ENCODE measurements at regions not wholly inside any gene's neighbourhood (a gene's known extent, or its start where the extent isn't known, plus 50 kb on each side); places are given as distances from the start of the nearest gene placed in this dataset.
"Not testable (repeated sequence)": the region's sequence is repeated elsewhere in the genome, so short reads cannot be mapped to it uniquely, and the experiment has no call there.

DNA sequence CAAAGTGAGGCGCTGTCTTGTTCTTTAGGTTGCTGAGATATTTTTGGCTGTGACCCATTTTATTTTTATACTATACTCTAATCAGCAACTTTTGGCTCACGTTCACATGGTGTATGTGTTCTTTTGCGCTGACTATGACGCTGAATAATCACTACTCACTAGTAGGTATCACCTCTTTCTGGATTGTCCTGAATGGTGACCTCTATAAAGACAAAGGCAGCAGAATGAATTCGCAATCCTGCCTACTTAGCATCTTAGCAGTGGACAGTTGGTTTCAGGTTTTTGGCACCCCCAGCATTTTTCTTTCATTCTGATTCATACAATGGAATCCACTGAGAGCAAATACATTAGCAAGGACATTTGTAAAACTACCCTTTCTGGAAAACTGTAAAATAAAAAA lies 351.3 kb downstream of the JRKL start:
- CTCF ChIA-PET, result no interaction called here
- no TSS peak for BruUV-seq (replicated peaks)

DNA sequence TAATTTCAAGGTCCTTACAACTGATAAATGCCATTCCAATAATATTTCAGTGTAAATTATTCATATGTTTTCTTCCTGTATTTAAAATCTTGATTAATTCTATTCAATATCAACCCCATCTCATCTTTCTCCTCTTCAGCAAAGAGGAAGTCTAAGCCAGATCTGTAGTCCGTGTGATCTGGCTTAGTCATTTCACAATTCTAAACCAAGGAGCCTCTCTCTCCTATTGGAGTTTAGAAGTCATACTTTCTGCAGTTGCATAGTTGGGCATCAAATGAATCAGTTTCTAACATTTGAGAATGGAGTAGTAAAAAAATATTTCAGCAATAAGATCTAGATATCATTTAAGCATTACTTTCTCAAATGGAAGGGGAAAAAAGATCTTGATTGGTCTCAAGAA lies 354.9 kb downstream of the JRKL start:
- DNase-seq, result no peak
- Mint-ChIP-seq H3K27me3 (ENCODE audit: insufficient read depth, unreplicated experiment) (no peaks in the 10 kb centered on the region), H3K9me3 (ENCODE audit: unreplicated experiment) (peaks cover 10% of the 10 kb centered on the region), H3K4me1 (ENCODE audit: low read depth, unreplicated experiment) (peaks cover 12% of the 10 kb centered on the region), H3K4me3 (ENCODE audit: unreplicated experiment) (no peak overlapping the region), H3K36me3 (ENCODE audit: insufficient read depth, unreplicated experiment) (no peaks in the 10 kb centered on the region), H3K27ac (ENCODE audit: unreplicated experiment) (no peak overlapping the region)
- ChIA-PET POLR2A (no interaction called here), CTCF (no interaction called here)
- BruUV-seq (replicated peaks), result no TSS peak
- Histone ChIP-seq H3K36me3 (ENCODE audit: control insufficient read depth, insufficient read depth, low read length) (no peaks in the 10 kb centered on the region), H3K4me3 (ENCODE audit: low read depth, low read length) (no peak overlapping the region), H3K4me1 (peaks cover 10% of the 10 kb centered on the region), H3K27me3 (replicated peaks; ENCODE audit: control insufficient read depth, insufficient read depth, low read length) (no peaks in the 10 kb centered on the region), H3K9me3 (peaks cover 11% of the 10 kb centered on the region)
- intact Hi-C loops (cut with micrococcal nuclease; ENCODE audit: unreplicated experiment), result no loop called here
- TF ChIP-seq, protein P1, sequence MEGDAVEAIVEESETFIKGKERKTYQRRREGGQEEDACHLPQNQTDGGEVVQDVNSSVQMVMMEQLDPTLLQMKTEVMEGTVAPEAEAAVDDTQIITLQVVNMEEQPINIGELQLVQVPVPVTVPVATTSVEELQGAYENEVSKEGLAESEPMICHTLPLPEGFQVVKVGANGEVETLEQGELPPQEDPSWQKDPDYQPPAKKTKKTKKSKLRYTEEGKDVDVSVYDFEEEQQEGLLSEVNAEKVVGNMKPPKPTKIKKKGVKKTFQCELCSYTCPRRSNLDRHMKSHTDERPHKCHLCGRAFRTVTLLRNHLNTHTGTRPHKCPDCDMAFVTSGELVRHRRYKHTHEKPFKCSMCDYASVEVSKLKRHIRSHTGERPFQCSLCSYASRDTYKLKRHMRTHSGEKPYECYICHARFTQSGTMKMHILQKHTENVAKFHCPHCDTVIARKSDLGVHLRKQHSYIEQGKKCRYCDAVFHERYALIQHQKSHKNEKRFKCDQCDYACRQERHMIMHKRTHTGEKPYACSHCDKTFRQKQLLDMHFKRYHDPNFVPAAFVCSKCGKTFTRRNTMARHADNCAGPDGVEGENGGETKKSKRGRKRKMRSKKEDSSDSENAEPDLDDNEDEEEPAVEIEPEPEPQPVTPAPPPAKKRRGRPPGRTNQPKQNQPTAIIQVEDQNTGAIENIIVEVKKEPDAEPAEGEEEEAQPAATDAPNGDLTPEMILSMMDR (IDR thresholded peaks at IDR 0.05; ENCODE audit: insufficient read depth in 1 of 2, low read depth in 1 of 2, low read length in 1 of 2, severe bottlenecking in 1 of 2, unreplicated experiment in 1 of 2), result no peak

More for the DNA sequence above, 351.3 kb downstream of the JRKL start:
- Histone ChIP-seq H3K4me3 (ENCODE audit: low read depth, low read length) (no peak overlapping the region), H3K27me3 (replicated peaks; ENCODE audit: control insufficient read depth, insufficient read depth, low read length) (no peaks in the 10 kb centered on the region), H3K9me3 (peaks cover 11% of the 10 kb centered on the region), H3K36me3 (ENCODE audit: control insufficient read depth, insufficient read depth, low read length) (no peaks in the 10 kb centered on the region), H3K4me1 (peaks cover 10% of the 10 kb centered on the region)
- TF ChIP-seq, protein P1 (IDR thresholded peaks at IDR 0.05; ENCODE audit: insufficient read depth in 1 of 2, low read depth in 1 of 2, low read length in 1 of 2, severe bottlenecking in 1 of 2, unreplicated experiment in 1 of 2), result no peak
- Mint-ChIP-seq H3K4me1 (ENCODE audit: low read depth, unreplicated experiment) (peaks cover 12% of the 10 kb centered on the region), H3K4me3 (ENCODE audit: unreplicated experiment) (no peak overlapping the region), H3K9me3 (ENCODE audit: unreplicated experiment) (peaks cover 10% of the 10 kb centered on the region), H3K27me3 (ENCODE audit: insufficient read depth, unreplicated experiment) (peaks cover 3% of the 10 kb centered on the region), H3K36me3 (ENCODE audit: insufficient read depth, unreplicated experiment) (no peaks in the 10 kb centered on the region), H3K27ac (ENCODE audit: unreplicated experiment) (no peak overlapping the region)
- no peak for DNase-seq
- intact Hi-C loops (cut with micrococcal nuclease; ENCODE audit: unreplicated experiment), result no loop called here
- POLR2A ChIA-PET, result no interaction called here

DNA sequence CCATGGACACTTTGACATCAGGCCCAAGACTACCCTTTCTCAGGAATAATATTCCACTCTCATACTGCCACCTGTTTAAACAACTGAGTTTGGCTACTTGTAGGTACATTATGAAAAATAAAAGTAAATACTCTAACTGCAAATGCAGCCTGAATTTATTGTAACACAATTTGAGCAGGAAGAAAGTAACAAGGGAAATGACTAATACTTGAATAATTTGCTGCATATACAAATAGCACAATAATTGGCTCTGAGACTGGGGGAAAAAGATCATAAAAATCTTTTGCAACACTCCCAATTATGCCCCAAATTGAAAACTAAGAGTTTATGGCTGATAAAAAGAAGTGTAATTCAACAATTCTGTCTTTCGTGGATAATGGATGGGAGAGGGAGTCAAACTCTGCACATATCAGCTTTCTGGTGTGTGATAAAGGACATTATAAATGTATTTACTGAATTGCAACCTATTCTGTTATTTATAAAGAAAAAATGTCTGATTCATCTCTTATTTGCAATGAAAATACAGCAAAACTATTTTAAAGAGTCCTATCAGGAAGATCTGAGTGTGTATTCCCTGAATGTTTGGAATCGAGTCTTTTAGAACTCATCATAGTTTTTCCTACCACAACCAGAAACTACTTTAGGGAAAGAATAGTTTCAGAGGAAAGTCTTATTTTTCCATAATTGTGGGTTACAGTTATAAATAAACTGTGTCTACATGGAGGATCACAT lies 359.0 kb downstream of the JRKL start:
- H3K4me3 Mint-ChIP-seq (ENCODE audit: unreplicated experiment), result no peak overlapping the region
- H3K36me3 Mint-ChIP-seq (ENCODE audit: insufficient read depth, unreplicated experiment), result no peaks in the 10 kb centered on the region
- Histone ChIP-seq H3K4me1 (no peaks in the 10 kb centered on the region), H3K4me3 (ENCODE audit: low read depth, low read length) (no peak overlapping the region), H3K27me3 (replicated peaks; ENCODE audit: control insufficient read depth, insufficient read depth, low read length) (no peaks in the 10 kb centered on the region), H3K36me3 (ENCODE audit: control insufficient read depth, insufficient read depth, low read length) (no peaks in the 10 kb centered on the region), H3K9me3 (peaks cover 5% of the 10 kb centered on the region; the same call in 1 of the 2 replicates)
- no peak overlapping the region for H3K27ac Mint-ChIP-seq (ENCODE audit: unreplicated experiment)
- ChIA-PET CTCF (no interaction called here), POLR2A (no interaction called here)
- no peaks in the 10 kb centered on the region for H3K27me3 Mint-ChIP-seq (ENCODE audit: insufficient read depth, unreplicated experiment)
- no peak for DNase-seq
- no peaks in the 10 kb centered on the region for H3K9me3 Mint-ChIP-seq (ENCODE audit: unreplicated experiment)
- BruUV-seq (replicated peaks), result no TSS peak
- TF ChIP-seq, protein P1 (IDR thresholded peaks at IDR 0.05; ENCODE audit: insufficient read depth in 1 of 2, low read depth in 1 of 2, low read length in 1 of 2, severe bottlenecking in 1 of 2, unreplicated experiment in 1 of 2), result no peak
- no peaks in the 10 kb centered on the region for H3K4me1 Mint-ChIP-seq (ENCODE audit: low read depth, unreplicated experiment)
- intact Hi-C loops (cut with micrococcal nuclease; ENCODE audit: unreplicated experiment), result no loop called here

DNA sequence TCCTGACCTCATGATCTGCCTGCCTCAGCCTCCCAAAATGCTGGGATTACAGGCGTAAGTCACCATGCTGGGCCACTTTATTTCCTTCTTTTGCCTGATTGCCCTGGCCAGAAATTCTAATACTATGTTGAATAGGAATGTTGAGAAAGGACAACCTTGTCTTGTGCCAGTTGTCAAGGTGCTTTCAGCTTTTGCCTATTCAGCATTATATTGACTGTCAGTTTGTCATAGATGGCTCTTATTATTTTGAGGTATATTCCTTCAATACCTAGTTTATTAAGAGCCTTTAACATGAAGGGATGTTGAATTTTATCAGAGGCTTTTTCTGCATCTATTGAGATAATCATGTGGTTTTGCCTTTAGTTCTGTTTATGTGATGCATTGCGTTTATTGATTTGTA lies 362.0 kb downstream of the JRKL start:
- not testable (repeated sequence) for BruUV-seq (replicated peaks)

More for the DNA sequence above, 362.0 kb downstream of the JRKL start:
- H3K4me3 Mint-ChIP-seq (ENCODE audit: unreplicated experiment); H3K27me3 ChIP-seq (replicated peaks; ENCODE audit: control insufficient read depth, insufficient read depth, low read length); H3K4me3 ChIP-seq (ENCODE audit: low read depth, low read length); H3K36me3 ChIP-seq (ENCODE audit: control insufficient read depth, insufficient read depth, low read length); H3K27me3 Mint-ChIP-seq (ENCODE audit: insufficient read depth, unreplicated experiment); H3K36me3 Mint-ChIP-seq (ENCODE audit: insufficient read depth, unreplicated experiment); H3K27ac Mint-ChIP-seq (ENCODE audit: unreplicated experiment); H3K9me3 ChIP-seq; H3K9me3 Mint-ChIP-seq (ENCODE audit: unreplicated experiment); CTCF ChIA-PET; intact Hi-C loops (cut with micrococcal nuclease; ENCODE audit: unreplicated experiment); H3K4me1 ChIP-seq; DNase-seq; POLR2A ChIA-PET; H3K4me1 Mint-ChIP-seq (ENCODE audit: low read depth, unreplicated experiment): not testable (repeated sequence)
